GM12864 (cell line): ENCODE measurements at regions not wholly inside any gene's neighbourhood (a gene's known extent, or its start where the extent isn't known, plus 50 kb on each side); places are given as distances from the start of the nearest gene placed in this dataset.

ENCODE experiments used
- DNase-seq: peaks from one replicate; pipeline ENCODE4 v3.0.0-alpha.2; 2011; ENCODE audit warnings: low read depth
- H3K4me3 ChIP-seq: 2 replicates; pipeline ENCODE4 v1.5.1; 2011; ENCODE audit warnings: mild to moderate bottlenecking, low read depth, low read length, control low read depth
- CTCF ChIP-seq: IDR thresholded peaks from 2 replicates; pipeline ENCODE4 v1.5.1; 2011; ENCODE audit warnings: low read depth, mild to moderate bottlenecking, moderate library complexity, low read length, control low read depth, inconsistent platforms; ENCODE audit errors: missing control alignments

DNA sequence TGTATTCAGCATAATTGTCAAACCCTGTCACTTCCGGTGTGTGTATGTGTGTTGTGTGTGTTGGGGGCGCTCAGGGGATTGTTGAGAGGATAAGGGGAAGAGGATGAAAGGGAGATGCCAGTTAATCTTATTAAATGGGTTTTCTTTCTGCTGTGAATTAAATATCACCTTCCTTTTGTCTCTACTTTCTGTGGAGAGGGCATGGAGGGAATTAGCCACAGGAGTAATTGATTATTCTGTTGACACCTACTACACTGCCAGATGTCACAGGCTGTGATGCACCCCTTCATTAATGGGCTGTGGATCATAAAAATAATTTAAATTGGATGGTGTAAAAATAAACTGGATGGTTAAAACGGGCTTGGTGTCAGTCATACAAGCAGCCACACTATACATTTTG, 311.9 kb downstream of the MDFIC start:
- TF ChIP-seq CTCF = no peak
- no peak for DNase-seq

GRCh38 chr7:115232041-115232440, 310.1 kb downstream of the MDFIC start:
- H3K4me3 ChIP-seq = no peak overlapping the region
- TF ChIP-seq CTCF = no peak
- no peak for DNase-seq

More for the DNA sequence above, 311.9 kb downstream of the MDFIC start:
- no peak overlapping the region for H3K4me3 ChIP-seq

GRCh38 chr7:115230882-115231571, 309.1 kb downstream of the MDFIC start:
- DNase-seq = no peak
- no peak for TF ChIP-seq CTCF
- H3K4me3 ChIP-seq = no peak overlapping the region

GRCh38 chr7:115229401-115230105, 307.7 kb downstream of the MDFIC start:
- no peak for DNase-seq
- no peak for TF ChIP-seq CTCF

DNA sequence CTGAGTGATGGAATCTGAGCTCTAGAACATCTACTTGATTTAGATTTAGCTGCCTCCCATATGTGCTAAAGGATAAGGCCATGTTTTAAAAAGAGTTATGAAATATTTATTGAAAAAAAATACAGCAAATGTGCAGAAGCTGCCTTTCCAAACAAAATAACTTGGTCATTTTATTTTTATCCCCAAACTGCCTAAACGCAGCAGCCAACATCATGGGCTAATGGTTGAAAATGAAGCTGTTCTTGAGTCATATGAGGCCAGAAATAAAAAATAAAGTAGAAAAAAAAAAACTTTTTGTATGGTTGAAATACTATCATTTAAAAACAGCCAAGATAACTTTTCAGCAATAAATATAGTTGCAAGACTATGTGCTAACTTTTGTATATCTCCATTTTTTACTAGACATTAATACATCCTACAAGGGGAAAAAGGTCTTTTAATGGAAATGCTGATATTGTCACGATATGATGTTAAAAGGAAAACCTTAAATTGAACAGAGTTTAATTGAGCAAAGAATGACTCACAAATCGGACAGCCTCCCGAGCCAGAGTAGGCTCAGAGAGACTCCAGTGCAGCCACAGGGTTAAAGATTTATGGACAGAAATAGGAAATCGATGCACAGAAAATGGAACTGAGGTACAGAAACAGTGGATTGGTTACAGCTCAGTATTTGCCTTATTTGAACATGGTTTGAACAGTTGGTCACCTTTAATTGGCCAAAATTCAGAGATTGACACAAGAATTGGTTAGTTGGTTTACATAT, 305.8 kb downstream of the MDFIC start:
- no peak for TF ChIP-seq CTCF
- no peak for DNase-seq
- no peak overlapping the region for H3K4me3 ChIP-seq

More at GRCh38 chr7:115229401-115230105, 307.7 kb downstream of the MDFIC start:
- H3K4me3 ChIP-seq = no peak overlapping the region

- no peak for DNase-seq
- no peak for TF ChIP-seq CTCF
- H3K4me3 ChIP-seq = no peak overlapping the region
These were observed 304.5 kb downstream of the MDFIC start for GRCh38 chr7:115226410-115226809.
